Left lung (tissue), 4 donors: ENCODE measurements at regions not wholly inside any gene's neighbourhood (a gene's known extent, or its start where the extent isn't known, plus 50 kb on each side); places are given as distances from the start of the nearest gene placed in this dataset.
A peak's percentile ranks its signal among the peaks of the same experiment; 100 is the strongest.

Experiments used
- ATAC-seq: fragments of 200-7000 bp; cut with Tn5 transposase; one replicate; pipeline ENCODE4 v1.9.1; 2020; ENCODE audit warnings: moderate library complexity
- DNase-seq, 4 donors: peaks; one replicate each; pipeline ENCODE4 v3.0.0-alpha.2; 2013 to 2020
- H3K27ac ChIP-seq, 2 donors: fragments of 200-600 bp; sonication (generic) in 1 of 2; one replicate each; pipeline versions ENCODE4 v1.5.0 to v1.8.0; 2020 to 2021
- H3K27me3 ChIP-seq, 2 donors: fragments of 200-600 bp; sonication (generic) in 1 of 2; one replicate each; pipeline versions ENCODE4 v1.5.0 to v1.8.0; 2020 to 2021
- H3K36me3 ChIP-seq, 2 donors: fragments of 200-600 bp; sonication (generic) in 1 of 2; one replicate each; pipeline versions ENCODE4 v1.5.0 to v1.8.0; 2020 to 2021
- H3K4me1 ChIP-seq, 2 donors: fragments of 200-600 bp; one replicate each; pipeline ENCODE4 v1.8.0; 2021
- H3K4me3 ChIP-seq, 2 donors: fragments of 200-600 bp; sonication (generic) in 1 of 2; one replicate each; pipeline versions ENCODE4 v1.5.0 to v1.8.0; 2020 to 2021; ENCODE audit warnings: mild to moderate bottlenecking in 1 of 2
- H3K9me3 ChIP-seq, 2 donors: fragments of 200-600 bp; sonication (generic) in 1 of 2; one replicate each; pipeline versions ENCODE4 v1.5.0 to v1.8.0; 2020 to 2021
- intact Hi-C, 2 donors: fragments of 100-400 bp; cut with DNase I; formaldehyde crosslinking; loops; one replicate each; pipeline versions ENCODE4 v1.11.2 to v1.14.2; 2022
- TF ChIP-seq, protein P1 (sequence below), 2 donors: fragments of 200-600 bp; sonication (generic) in 1 of 2; IDR thresholded peaks; one replicate each; pipeline versions ENCODE4 v1.5.0 to v1.8.0; 2021; ENCODE audit warnings: antibody characterized with exemption in 2 of 2
- donor health status: DM: no; HTN: yes; CAD: no.
- donor health status: DM: no; HTN: no; CAD: no.

DNA sequence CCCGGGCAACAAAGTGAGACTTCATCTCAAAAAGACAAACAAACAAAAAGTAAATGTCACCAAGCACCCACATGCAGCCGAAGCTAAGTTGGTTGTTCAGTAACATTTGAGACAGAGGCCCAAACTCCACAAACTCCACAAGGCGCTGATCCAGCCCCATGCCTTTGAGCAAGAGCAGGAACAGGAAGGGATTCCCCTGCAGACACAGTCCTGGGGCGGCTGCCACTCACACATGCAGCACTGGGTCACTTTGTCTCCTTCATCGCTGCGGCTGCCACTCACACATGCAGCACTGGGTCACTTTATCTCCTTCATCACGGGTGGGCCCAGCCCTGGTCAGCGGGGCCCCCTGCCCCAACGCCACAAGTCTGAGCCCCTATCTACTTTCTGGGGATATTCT, 246.9 kb upstream of the RREB1 start:
- no peak overlapping the region for H3K4me3 ChIP-seq
- no peaks in the 10 kb centered on the region for H3K36me3 ChIP-seq
- TF ChIP-seq, protein P1, sequence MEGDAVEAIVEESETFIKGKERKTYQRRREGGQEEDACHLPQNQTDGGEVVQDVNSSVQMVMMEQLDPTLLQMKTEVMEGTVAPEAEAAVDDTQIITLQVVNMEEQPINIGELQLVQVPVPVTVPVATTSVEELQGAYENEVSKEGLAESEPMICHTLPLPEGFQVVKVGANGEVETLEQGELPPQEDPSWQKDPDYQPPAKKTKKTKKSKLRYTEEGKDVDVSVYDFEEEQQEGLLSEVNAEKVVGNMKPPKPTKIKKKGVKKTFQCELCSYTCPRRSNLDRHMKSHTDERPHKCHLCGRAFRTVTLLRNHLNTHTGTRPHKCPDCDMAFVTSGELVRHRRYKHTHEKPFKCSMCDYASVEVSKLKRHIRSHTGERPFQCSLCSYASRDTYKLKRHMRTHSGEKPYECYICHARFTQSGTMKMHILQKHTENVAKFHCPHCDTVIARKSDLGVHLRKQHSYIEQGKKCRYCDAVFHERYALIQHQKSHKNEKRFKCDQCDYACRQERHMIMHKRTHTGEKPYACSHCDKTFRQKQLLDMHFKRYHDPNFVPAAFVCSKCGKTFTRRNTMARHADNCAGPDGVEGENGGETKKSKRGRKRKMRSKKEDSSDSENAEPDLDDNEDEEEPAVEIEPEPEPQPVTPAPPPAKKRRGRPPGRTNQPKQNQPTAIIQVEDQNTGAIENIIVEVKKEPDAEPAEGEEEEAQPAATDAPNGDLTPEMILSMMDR (IDR thresholded peaks at IDR 0.05): no peak
- ATAC-seq (no peak), DNase-seq (no peak)
- no peak overlapping the region for H3K27ac ChIP-seq
- H3K27me3 ChIP-seq: no peaks in the 10 kb centered on the region
- H3K9me3 ChIP-seq: no peaks in the 10 kb centered on the region
- peaks cover 9 to 64% of the 10 kb centered on the region in 2 donors for H3K4me1 ChIP-seq
- intact Hi-C loops: no loop called here

DNA sequence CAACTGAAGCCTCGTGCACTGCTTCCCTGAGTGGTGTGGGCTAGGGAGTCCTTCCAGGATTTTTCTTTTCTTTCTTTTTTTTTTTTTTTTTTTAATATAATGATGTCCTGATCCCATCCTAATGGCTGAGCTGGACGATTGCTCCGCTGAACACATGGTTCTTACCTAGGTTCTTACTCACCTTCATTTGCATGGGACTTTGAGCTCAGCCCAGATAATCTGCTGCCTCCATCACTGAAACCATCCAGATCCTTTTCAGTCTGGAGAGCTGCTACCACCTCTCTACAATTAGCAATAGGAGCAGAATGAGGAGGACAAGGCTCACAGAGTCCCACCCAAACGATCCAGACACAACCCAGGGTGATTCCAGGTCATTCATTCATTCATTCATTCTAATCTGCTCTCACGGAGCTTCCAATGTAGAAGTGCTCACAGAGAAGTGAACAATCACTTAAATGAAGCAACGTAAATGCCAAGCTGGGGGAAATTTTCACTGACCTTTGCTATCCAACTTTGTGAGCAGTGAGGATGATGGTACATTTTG, 246.3 kb upstream of the RREB1 start:
- intact Hi-C loops: no loop called here

DNA sequence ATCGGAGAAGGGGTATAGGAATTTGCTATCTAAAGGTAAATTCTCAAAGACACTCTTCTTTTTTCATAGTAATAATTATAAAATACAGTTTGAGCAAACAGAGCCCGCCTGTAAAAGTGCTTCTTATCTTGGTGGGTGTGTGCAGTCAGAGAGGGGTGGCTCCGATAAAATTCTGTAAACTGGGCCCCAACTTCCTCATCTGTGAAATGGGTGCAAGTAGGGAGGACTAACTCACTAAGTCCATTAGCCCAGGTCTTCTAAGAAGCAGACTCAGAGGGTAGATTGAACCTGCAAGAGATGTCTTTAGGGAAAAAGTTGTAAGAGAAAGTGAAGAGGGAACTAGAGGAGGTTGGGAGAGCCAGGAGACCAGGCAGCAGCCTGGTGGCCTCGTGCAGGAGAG, 245.8 kb upstream of the RREB1 start:
- no peaks in the 10 kb centered on the region for H3K9me3 ChIP-seq
- H3K27ac ChIP-seq: no peak overlapping the region
- ATAC-seq (no peak), DNase-seq (no peak)
- H3K27me3 ChIP-seq: no peaks in the 10 kb centered on the region
- intact Hi-C loops: no loop called here
- no peaks in the 10 kb centered on the region for H3K36me3 ChIP-seq
- H3K4me3 ChIP-seq: no peak overlapping the region
- TF ChIP-seq, protein P1 (IDR thresholded peaks at IDR 0.05): no peak
- H3K4me1 ChIP-seq: peaks cover under 1 to 53% of the 10 kb centered on the region in 2 donors

More for the DNA sequence above, 246.3 kb upstream of the RREB1 start:
- TF ChIP-seq, protein P1 (IDR thresholded peaks at IDR 0.05): no peak
- H3K36me3 ChIP-seq: no peaks in the 10 kb centered on the region
- no peak overlapping the region for H3K4me3 ChIP-seq
- H3K27ac ChIP-seq: no peak overlapping the region
- H3K9me3 ChIP-seq: no peaks in the 10 kb centered on the region
- no peaks in the 10 kb centered on the region for H3K27me3 ChIP-seq
- ATAC-seq (no peak), DNase-seq (no peak)
- peaks cover 6 to 59% of the 10 kb centered on the region in 2 donors for H3K4me1 ChIP-seq

DNA sequence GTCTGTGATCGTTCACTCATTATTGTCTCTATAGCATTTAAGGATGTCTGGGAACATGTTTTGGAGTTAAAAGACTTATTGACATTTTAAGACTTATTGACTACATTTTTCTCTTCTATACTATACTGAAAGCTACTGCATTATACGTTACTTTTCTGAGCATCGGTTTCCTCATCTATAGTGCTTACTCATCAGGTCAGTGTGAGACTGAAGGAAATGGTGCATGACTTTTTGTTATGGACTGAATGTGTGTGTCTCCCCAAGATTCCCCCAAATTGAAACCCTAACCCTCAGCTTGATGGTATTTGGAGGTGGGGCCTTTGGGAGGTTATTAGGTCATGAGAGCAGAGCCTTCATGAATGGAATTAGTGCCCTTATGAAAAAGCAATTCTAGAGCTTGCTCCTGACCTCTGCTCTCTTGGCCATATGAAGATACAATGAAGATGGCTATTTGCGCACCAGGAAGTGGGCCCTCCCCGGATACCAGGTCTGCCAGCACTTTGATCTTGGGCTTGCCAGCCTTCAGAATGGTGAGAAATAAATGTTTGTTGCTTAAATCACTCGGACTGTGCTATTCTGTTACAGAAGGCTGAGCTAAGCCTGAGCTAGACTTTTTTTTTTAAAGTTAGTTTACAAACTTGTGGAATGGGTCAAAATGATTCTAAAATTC, 243.7 kb upstream of the RREB1 start:
- Histone ChIP-seq H3K9me3 (no peaks in the 10 kb centered on the region), H3K36me3 (no peaks in the 10 kb centered on the region), H3K27me3 (no peaks in the 10 kb centered on the region), H3K27ac (no peak overlapping the region), H3K4me1 (peaks cover 0 to 39% of the 10 kb centered on the region in 2 donors), H3K4me3 (no peak overlapping the region)
- TF ChIP-seq, protein P1 (IDR thresholded peaks at IDR 0.05): no peak
- no peak for DNase-seq
- no peak for ATAC-seq
- intact Hi-C loops: no loop called here

DNA sequence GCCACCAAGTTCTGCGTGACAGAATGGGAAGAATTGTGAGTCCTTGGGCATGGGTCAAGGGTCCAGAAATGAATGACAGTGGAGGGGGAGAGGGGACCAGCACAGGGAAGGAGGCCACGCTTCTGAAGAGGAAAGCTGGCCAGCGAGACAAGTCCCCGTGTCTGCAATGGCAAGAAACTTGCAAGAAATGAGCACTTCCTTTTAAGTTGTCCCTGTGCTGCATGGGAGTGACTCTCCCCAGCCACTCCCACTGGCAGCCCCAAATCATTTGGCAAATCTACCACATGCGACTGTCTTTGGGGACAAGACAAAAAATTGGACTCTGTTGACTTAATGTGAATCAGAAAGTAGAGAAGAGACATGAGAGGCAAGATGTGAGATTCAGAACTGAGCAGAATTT, 242.2 kb upstream of the RREB1 start:
- Histone ChIP-seq H3K36me3 (no peaks in the 10 kb centered on the region), H3K27ac (no peak overlapping the region), H3K27me3 (no peaks in the 10 kb centered on the region), H3K4me1 (peaks cover 0 to 33% of the 10 kb centered on the region in 2 donors), H3K4me3 (no peak overlapping the region), H3K9me3 (no peaks in the 10 kb centered on the region)
- DNase-seq (no peak), ATAC-seq (peak; percentile 33)
- TF ChIP-seq, protein P1 (IDR thresholded peaks at IDR 0.05): no peak
- intact Hi-C loops: no loop called here
